ENCODE measurements at regions not wholly inside any gene's neighbourhood (a gene's known extent, or its start where the extent isn't known, plus 50 kb on each side); places are given as distances from the start of the nearest gene placed in this dataset.

DNA sequence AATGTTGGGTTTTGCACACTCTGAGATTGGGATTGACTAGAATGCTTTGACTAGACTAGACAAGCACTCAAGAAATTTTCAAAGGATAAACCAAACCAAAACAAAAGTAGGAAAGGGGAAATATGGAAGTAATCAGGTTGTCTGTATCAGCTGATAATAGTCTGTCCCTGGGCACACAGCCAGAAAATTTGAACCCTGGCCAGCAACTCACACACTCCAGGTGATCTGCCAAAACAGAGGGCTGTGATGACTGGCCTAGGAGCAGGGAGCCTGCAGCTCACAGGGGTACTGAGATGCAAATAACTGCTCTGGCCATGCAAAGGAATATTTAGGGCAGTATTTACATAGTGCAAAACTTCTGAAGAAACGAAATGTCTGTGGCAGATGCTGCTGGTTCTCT lies 112.3 kb upstream of the SMIM23 start:
- H3K14ac ChIP-seq (ENCODE audit: insufficient read length) = no peak overlapping the region
- H4K20me1 ChIP-seq (replicated peaks in 1 of 2; ENCODE audit: control insufficient read depth in 1 of 2, insufficient read depth in 2 of 2, low read length in 2 of 2) = no peaks in the 10 kb centered on the region
- H4K91ac ChIP-seq (replicated peaks; ENCODE audit: insufficient read length, low read length) = no peak overlapping the region
- no peaks in the 10 kb centered on the region for H3K9me3 ChIP-seq (ENCODE audit: insufficient read depth in 2 of 2, low read depth in 1 of 2, low read length in 1 of 2)
- no peak overlapping the region for H2BK120ac ChIP-seq (replicated peaks; ENCODE audit: low read depth, low read length)
- H3K27ac ChIP-seq (ENCODE audit: low read depth, low read length) = no peak overlapping the region
- WGBS, 2 experiments (ENCODE audit: extremely low coverage in 1 of 2, insufficient coverage in 1 of 2, insufficient read length in 1 of 2, insufficient replicate concordance in 2 of 2, low coverage in 1 of 2, low lambda C conversion rate in 2 of 2, missing lambda C conversion rate in 1 of 2) = 86% methylated on average over 1 of the region's 1 CpG; no CpG with 5 or more reads in 1 of the 2 experiments
- H2BK15ac ChIP-seq (ENCODE audit: low read length) = no peak overlapping the region
- no peak overlapping the region for H2BK12ac ChIP-seq (ENCODE audit: low read depth, low read length)
- H2BK20ac ChIP-seq (ENCODE audit: low read length) = no peak overlapping the region
- H3K23ac ChIP-seq (ENCODE audit: insufficient read length) = no peak overlapping the region
- ChIA-PET CTCF (ENCODE audit: partially characterized antibody) (interaction anchor here (1.3 kb wide), 1 partner anchor 185 kb away, joined by 3 read pairs; no protein-coding TSS in a partner anchor), POLR2A (ENCODE audit: partially characterized antibody) (no interaction called here)
- no peak overlapping the region for H3K4ac ChIP-seq (replicated peaks; ENCODE audit: insufficient read length, low read depth, low read length)
- H2AFZ ChIP-seq (ENCODE audit: low read length) = no peak overlapping the region
- no peak overlapping the region for H3K18ac ChIP-seq (ENCODE audit: extremely low read depth, low read length)
- FAIRE-seq (no peak), DNase-seq (ENCODE audit: low read depth in 1 of 2, low spot score in 2 of 2) (peak in 1 of 2 experiments; percentile 8)
- H3K4me2 ChIP-seq (ENCODE audit: insufficient read depth in 1 of 2, low read depth in 2 of 2, low read length in 2 of 2) = no peak overlapping the region
- no peak overlapping the region for H3K9ac ChIP-seq (replicated peaks in 1 of 4; ENCODE audit: extremely low read depth in 1 of 4, low read depth in 3 of 4, low read length in 3 of 4)
- no peaks in the 10 kb centered on the region for H3K23me2 ChIP-seq (ENCODE audit: low read depth, low read length)
- no peaks in the 10 kb centered on the region for H3K79me1 ChIP-seq (ENCODE audit: low read depth, low read length)
- H3K79me2 ChIP-seq (ENCODE audit: control insufficient read depth in 1 of 2, insufficient read depth in 2 of 2, low read length in 2 of 2) = no peaks in the 10 kb centered on the region
- no peak overlapping the region for H2BK5ac ChIP-seq (ENCODE audit: low read depth, low read length)
- H4K8ac ChIP-seq (ENCODE audit: extremely low read depth, insufficient read depth, low read length) = no peak overlapping the region
- no peaks in the 10 kb centered on the region for H3K4me1 ChIP-seq (replicated peaks in 1 of 4; ENCODE audit: control insufficient read depth in 3 of 4, insufficient read depth in 4 of 4, low read length in 3 of 4)
- H3K4me3 ChIP-seq (ENCODE audit: extremely low read depth in 1 of 4, insufficient read depth in 2 of 4, low read depth in 3 of 4, low read length in 4 of 4) = no peak overlapping the region
- no peak overlapping the region for H2AK5ac ChIP-seq (ENCODE audit: low read depth, low read length)
- H3K27me3 ChIP-seq (replicated peaks in 1 of 4; ENCODE audit: control insufficient read depth in 3 of 4, extremely low read depth in 1 of 4, insufficient read depth in 3 of 4, low read length in 3 of 4) = no peaks in the 10 kb centered on the region
- no peak overlapping the region for H4K5ac ChIP-seq (ENCODE audit: insufficient read length, low read depth, low read length)
- no peak overlapping the region for H3K56ac ChIP-seq (replicated peaks; ENCODE audit: insufficient read length, low read depth, low read length)
- H3K36me3 ChIP-seq (ENCODE audit: control insufficient read depth in 2 of 4, insufficient read depth in 4 of 4, low read length in 3 of 4) = no peaks in the 10 kb centered on the region
- no peak for TF ChIP-seq EZH2 (IDR thresholded peaks at IDR 0.05; ENCODE audit: low read depth, low read length, severe bottlenecking)
- TF ChIP-seq KDM5A (IDR thresholded peaks at IDR 0.05; ENCODE audit: low read length) = no peak
- TF ChIP-seq SP1 (IDR thresholded peaks at IDR 0.05; ENCODE audit: low read depth, low read length) = no peak
- TF ChIP-seq EGR1 (IDR thresholded peaks at IDR 0.05; ENCODE audit: borderline replicate concordance, low read depth, low read length) = no peak
- no peak for TF ChIP-seq RAD21 (IDR thresholded peaks at IDR 0.05 in 1 of 2, conservative IDR thresholded peaks at IDR 0.05 in 1 of 2; ENCODE audit: low read depth in 2 of 2, low read length in 2 of 2)
- TF ChIP-seq KDM4A (IDR thresholded peaks at IDR 0.05; ENCODE audit: low read depth, low read length, severe bottlenecking) = no peak
- TF ChIP-seq PHF8 (conservative IDR thresholded peaks at IDR 0.05; ENCODE audit: low read depth, low read length) = no peak
- TF ChIP-seq, protein P1, sequence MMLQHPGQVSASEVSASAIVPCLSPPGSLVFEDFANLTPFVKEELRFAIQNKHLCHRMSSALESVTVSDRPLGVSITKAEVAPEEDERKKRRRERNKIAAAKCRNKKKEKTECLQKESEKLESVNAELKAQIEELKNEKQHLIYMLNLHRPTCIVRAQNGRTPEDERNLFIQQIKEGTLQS (IDR thresholded peaks at IDR 0.05; ENCODE audit: insufficient read depth, low read depth, low read length) = no peak
- no peak for TF ChIP-seq RNF2 (IDR thresholded peaks at IDR 0.05; ENCODE audit: borderline replicate concordance, low read depth, low read length, missing control alignments, poor library complexity, severe bottlenecking)
- TF ChIP-seq TEAD4 (IDR thresholded peaks at IDR 0.05; ENCODE audit: low read depth, low read length) = no peak
- TF ChIP-seq CBX5 (IDR thresholded peaks at IDR 0.05; ENCODE audit: low read depth, low read length) = no peak
- TF ChIP-seq FOSL1 (IDR thresholded peaks at IDR 0.05; ENCODE audit: insufficient read depth, low read depth, low read length) = no peak

Data from H1 (cell line).